GM12865 (cell line): ENCODE measurements at regions not wholly inside any gene's neighbourhood (a gene's known extent, or its start where the extent isn't known, plus 50 kb on each side); places are given as distances from the start of the nearest gene placed in this dataset.

ENCODE experiments used
- DNase-seq: peaks from one replicate; pipeline ENCODE4 v3.0.0; 2010; ENCODE audit warnings: low read depth
- H3K4me3 ChIP-seq: 2 replicates; pipeline ENCODE4 v1.5.1; 2011; ENCODE audit warnings: mild to moderate bottlenecking, low read depth, low read length, control low read depth
- CTCF ChIP-seq: IDR thresholded peaks from 2 replicates; pipeline ENCODE4 v1.5.1; 2011; ENCODE audit warnings: low read length, control low read depth, low read depth, inconsistent platforms; ENCODE audit not compliant: insufficient read depth; ENCODE audit errors: missing control alignments

GRCh38 chr14:38122241-38122640, 85.5 kb upstream of the SSTR1 start:
- DNase-seq: no peak
- TF ChIP-seq CTCF: no peak
- no peak overlapping the region for H3K4me3 ChIP-seq

GRCh38 chr14:38124506-38124905, 83.2 kb upstream of the SSTR1 start:
- no peak for DNase-seq
- no peak overlapping the region for H3K4me3 ChIP-seq
- TF ChIP-seq CTCF: no peak

GRCh38 chr14:38125481-38126037, 82.1 kb upstream of the SSTR1 start:
- no peak overlapping the region for H3K4me3 ChIP-seq
- no peak for TF ChIP-seq CTCF
- DNase-seq: no peak

GRCh38 chr14:38127356-38127755, 80.3 kb upstream of the SSTR1 start:
- no peak for DNase-seq
- H3K4me3 ChIP-seq: no peak overlapping the region
- TF ChIP-seq CTCF: no peak

GRCh38 chr14:38127784-38128183, 79.9 kb upstream of the SSTR1 start:
- no peak overlapping the region for H3K4me3 ChIP-seq
- TF ChIP-seq CTCF: no peak
- no peak for DNase-seq

GRCh38 chr14:38128640-38129039, 79.1 kb upstream of the SSTR1 start:
- no peak for DNase-seq
- no peak overlapping the region for H3K4me3 ChIP-seq
- no peak for TF ChIP-seq CTCF

GRCh38 chr14:38129192-38129591, 78.5 kb upstream of the SSTR1 start:
- H3K4me3 ChIP-seq: no peak overlapping the region
- TF ChIP-seq CTCF: no peak
- DNase-seq: no peak
